Loucy (cell line): ENCODE measurements at regions not wholly inside any gene's neighbourhood (a gene's known extent, or its start where the extent isn't known, plus 50 kb on each side); places are given as distances from the start of the nearest gene placed in this dataset.

Experiments used
- EZH2phosphoT487 ChIP-seq: fragments of 200-600 bp; IDR thresholded peaks from 2 replicates; pipeline ENCODE4 v1.6.1; 2018; ENCODE audit warnings: antibody characterized with exemption, mild to moderate bottlenecking, moderate library complexity, borderline replicate concordance
- TF ChIP-seq, protein P1 (sequence below): fragments of 200-600 bp; sonication (generic); conservative IDR thresholded peaks from 2 replicates; pipeline ENCODE4 v1.5.1; 2014; ENCODE audit warnings: mild to moderate bottlenecking, antibody characterized with exemption, low read length

DNA sequence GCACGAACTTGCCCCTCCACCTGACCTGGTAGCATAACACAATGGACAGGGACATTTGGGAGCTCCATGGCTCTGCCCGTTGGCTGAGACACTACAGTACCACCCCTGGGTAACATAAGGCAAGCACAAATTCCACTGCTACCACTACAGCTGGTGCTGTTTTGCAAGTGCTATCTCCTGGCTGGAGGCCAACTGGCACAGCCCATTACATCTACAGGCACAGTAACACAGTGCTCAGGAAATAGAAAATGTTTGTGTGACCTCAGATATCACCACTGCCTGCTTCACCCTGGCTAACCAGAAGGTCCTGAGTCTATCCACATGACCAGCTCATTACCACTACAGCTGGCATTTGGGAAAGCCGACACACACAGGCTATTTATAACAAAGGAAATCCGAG, 631.1 kb upstream of the MBL2 start:
- TF ChIP-seq, protein P1, sequence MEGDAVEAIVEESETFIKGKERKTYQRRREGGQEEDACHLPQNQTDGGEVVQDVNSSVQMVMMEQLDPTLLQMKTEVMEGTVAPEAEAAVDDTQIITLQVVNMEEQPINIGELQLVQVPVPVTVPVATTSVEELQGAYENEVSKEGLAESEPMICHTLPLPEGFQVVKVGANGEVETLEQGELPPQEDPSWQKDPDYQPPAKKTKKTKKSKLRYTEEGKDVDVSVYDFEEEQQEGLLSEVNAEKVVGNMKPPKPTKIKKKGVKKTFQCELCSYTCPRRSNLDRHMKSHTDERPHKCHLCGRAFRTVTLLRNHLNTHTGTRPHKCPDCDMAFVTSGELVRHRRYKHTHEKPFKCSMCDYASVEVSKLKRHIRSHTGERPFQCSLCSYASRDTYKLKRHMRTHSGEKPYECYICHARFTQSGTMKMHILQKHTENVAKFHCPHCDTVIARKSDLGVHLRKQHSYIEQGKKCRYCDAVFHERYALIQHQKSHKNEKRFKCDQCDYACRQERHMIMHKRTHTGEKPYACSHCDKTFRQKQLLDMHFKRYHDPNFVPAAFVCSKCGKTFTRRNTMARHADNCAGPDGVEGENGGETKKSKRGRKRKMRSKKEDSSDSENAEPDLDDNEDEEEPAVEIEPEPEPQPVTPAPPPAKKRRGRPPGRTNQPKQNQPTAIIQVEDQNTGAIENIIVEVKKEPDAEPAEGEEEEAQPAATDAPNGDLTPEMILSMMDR: no peak
- no peak for TF ChIP-seq EZH2phosphoT487
